GM12864 (cell line): ENCODE measurements at regions not wholly inside any gene's neighbourhood (a gene's known extent, or its start where the extent isn't known, plus 50 kb on each side); places are given as distances from the start of the nearest gene placed in this dataset.

ENCODE experiments used
- DNase-seq: peaks from one replicate; pipeline ENCODE4 v3.0.0-alpha.2; 2011; ENCODE audit warnings: low read depth
- H3K4me3 ChIP-seq: 2 replicates; pipeline ENCODE4 v1.5.1; 2011; ENCODE audit warnings: mild to moderate bottlenecking, low read depth, low read length, control low read depth
- CTCF ChIP-seq: IDR thresholded peaks from 2 replicates; pipeline ENCODE4 v1.5.1; 2011; ENCODE audit warnings: low read depth, mild to moderate bottlenecking, moderate library complexity, low read length, control low read depth, inconsistent platforms; ENCODE audit errors: missing control alignments

GRCh38 chr2:41768310-41768709 is 279.5 kb upstream of the PKDCC start:
- no peak for DNase-seq
- no peak for TF ChIP-seq CTCF
- H3K4me3 ChIP-seq: no peak overlapping the region

- TF ChIP-seq CTCF: no peak
- DNase-seq: no peak
These were observed 276.1 kb upstream of the PKDCC start for GRCh38 chr2:41771710-41772109.

GRCh38 chr2:41772697-41773096 is 275.1 kb upstream of the PKDCC start:
- no peak for DNase-seq
- TF ChIP-seq CTCF: no peak

More at GRCh38 chr2:41771710-41772109, 276.1 kb upstream of the PKDCC start:
- H3K4me3 ChIP-seq: no peak overlapping the region

GRCh38 chr2:41774011-41774605 is 273.7 kb upstream of the PKDCC start:
- H3K4me3 ChIP-seq: no peak overlapping the region
- TF ChIP-seq CTCF: no peak
- DNase-seq: no peak

More at GRCh38 chr2:41772697-41773096, 275.1 kb upstream of the PKDCC start:
- H3K4me3 ChIP-seq: no peak overlapping the region

GRCh38 chr2:41775366-41776025 is 272.3 kb upstream of the PKDCC start:
- no peak for TF ChIP-seq CTCF
- DNase-seq: no peak
- no peak overlapping the region for H3K4me3 ChIP-seq

GRCh38 chr2:41779888-41780287 is 267.9 kb upstream of the PKDCC start:
- TF ChIP-seq CTCF: no peak
- no peak overlapping the region for H3K4me3 ChIP-seq
- no peak for DNase-seq
